ENCODE measurements at regions not wholly inside any gene's neighbourhood (a gene's known extent, or its start where the extent isn't known, plus 50 kb on each side); places are given as distances from the start of the nearest gene placed in this dataset.

GRCh38 chr2:128372621-128373341, 54.1 kb upstream of the HS6ST1 start:
- no peak for DNase-seq (ENCODE audit: low read depth)
- no peak overlapping the region for H3K4me3 ChIP-seq (ENCODE audit: low read length)
- no peak for TF ChIP-seq CTCF (conservative IDR thresholded peaks at IDR 0.05; ENCODE audit: low read length)

DNA sequence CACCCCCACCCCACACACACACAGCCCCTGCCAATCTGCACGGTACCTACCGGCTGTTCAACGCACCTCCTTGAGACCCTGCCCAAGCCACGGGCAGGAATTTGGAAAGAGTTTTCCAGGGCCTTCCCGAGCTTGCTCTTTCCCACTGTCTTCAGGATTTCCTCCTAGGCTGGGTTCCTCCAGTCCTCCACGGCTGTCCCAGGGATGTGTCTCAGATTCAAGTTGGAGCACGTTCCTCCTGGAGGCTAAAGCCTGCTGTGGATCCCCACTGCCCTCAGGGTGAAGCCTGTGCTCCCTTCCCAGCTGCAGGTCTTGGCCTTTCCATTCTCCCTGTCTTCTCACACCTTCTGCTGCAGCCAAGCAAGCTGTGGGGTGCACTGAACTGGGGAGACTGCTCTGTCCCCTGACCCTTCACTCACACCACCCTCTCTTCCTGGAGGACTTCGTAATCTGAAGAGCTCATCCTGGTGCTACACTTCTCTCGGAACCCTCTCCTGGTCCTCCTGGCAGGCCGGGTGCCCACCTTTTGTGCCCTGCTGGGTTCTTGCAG, 54.9 kb upstream of the HS6ST1 start:
- no peak overlapping the region for H3K4me3 ChIP-seq (ENCODE audit: low read length)
- TF ChIP-seq CTCF (conservative IDR thresholded peaks at IDR 0.05; ENCODE audit: low read length), result no peak
- no peak for DNase-seq (ENCODE audit: low read depth)

GRCh38 chr2:128374001-128374710, 55.5 kb upstream of the HS6ST1 start:
- TF ChIP-seq CTCF (conservative IDR thresholded peaks at IDR 0.05; ENCODE audit: low read length), result no peak
- H3K4me3 ChIP-seq (ENCODE audit: low read length), result no peak overlapping the region
- DNase-seq (ENCODE audit: low read depth), result peak; percentile 94

- DNase-seq (ENCODE audit: low read depth), result peak; percentile 54
- no peak for TF ChIP-seq CTCF (conservative IDR thresholded peaks at IDR 0.05; ENCODE audit: low read length)
- no peak overlapping the region for H3K4me3 ChIP-seq (ENCODE audit: low read length)
These were observed 56.2 kb upstream of the HS6ST1 start for GRCh38 chr2:128374711-128375413.

DNA sequence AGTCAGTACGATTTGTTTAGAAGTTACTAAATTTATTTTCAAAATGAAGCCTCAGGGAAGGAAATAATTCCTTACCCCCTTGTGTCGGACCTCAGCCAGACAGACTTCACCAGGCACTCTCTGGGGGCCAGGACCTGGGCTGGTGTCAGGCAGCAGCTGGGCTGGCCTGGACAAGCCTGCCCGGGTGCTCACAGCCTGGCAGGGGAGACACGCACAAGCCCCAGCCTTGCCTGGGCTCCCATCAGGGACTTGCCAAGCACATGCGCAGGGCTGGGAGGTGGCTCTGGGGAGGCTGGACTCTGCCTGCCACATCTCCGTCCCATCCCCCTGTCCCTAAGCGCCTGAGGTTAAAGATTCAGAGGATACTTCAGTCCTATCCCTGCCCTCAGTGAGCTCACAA, 56.8 kb upstream of the HS6ST1 start:
- TF ChIP-seq CTCF (conservative IDR thresholded peaks at IDR 0.05; ENCODE audit: low read length), result no peak

DNA sequence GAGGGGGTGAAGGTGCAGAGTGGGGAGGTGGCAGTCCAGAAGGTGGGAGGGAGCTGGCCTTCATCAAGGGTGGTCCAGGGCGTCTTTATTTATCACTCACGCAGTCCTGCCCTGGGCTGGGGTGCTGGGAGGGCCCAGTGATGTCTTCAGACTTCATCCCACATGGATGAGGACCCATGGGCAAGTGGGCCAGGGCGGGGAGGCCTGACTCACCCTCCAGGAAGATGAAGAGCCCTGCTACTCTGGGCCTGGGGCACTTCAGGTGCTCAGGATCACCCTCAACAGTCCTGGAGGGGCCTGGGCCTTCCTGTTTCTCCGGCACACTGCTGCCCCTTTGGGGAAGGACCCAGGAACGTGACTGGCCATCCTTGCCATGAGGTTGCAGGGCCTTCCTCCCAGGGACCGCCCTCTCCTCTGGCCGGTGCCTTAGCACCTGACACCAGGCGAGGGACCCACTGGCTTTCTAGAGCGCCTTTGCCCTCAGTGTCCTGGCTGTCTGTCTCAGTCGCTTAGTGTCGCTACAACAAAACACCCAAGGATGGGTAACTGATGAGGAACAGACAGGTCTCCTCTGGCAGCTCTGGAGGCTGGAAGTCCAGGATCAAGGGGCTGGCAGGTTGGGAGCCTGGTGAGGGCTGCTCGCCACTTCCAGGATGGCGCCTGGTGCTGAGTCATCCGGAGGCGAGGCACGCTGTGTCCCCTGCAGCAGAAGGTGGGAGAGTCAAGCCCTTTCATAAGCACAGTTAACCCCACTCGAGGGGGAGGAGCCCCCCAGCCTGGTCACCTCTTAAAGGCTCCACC, 57.8 kb upstream of the HS6ST1 start:
- DNase-seq (ENCODE audit: low read depth), result no peak
- no peak for TF ChIP-seq CTCF (conservative IDR thresholded peaks at IDR 0.05; ENCODE audit: low read length)
- H3K4me3 ChIP-seq (ENCODE audit: low read length), result no peak overlapping the region

More for the DNA sequence above, 56.8 kb upstream of the HS6ST1 start:
- H3K4me3 ChIP-seq (ENCODE audit: low read length), result no peak overlapping the region
- DNase-seq (ENCODE audit: low read depth), result peak; percentile 42

All from AG10803 (cell line).